IMR-90 (cell line): ENCODE measurements at regions not wholly inside any gene's neighbourhood (a gene's known extent, or its start where the extent isn't known, plus 50 kb on each side); places are given as distances from the start of the nearest gene placed in this dataset.

Experiments used
- POLR2A ChIP-seq: IDR thresholded peaks from 2 replicates; pipeline ENCODE4 v1.6.1; 2012; ENCODE audit warnings: mild to moderate bottlenecking, low read depth, low read length
- TF ChIP-seq, protein P1 (sequence below): conservative IDR thresholded peaks from 2 replicates; pipeline ENCODE4 v1.5.1; 2012; ENCODE audit warnings: mild to moderate bottlenecking, low read depth, low read length, improper control_type of control experiment

DNA sequence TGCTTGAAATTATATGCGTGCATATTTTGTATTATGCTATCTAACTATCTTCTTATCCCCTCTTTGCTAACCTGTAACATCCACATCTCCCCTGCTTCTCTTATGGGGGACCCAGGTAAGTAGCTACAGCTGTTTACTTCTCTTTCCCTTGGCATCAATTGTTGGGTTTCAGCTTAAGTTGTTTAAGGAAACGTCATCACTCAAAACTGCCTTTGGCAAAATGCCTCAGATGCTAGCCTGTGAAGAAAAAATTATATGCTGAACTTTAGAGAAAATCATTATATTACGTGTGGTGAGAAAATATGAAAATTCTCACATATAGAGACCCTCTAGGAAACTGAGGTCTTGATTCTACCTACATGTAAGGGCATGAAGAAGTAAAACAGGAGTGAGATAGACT lies 447.0 kb upstream of the NECTIN3 start:
- TF ChIP-seq, protein P1, sequence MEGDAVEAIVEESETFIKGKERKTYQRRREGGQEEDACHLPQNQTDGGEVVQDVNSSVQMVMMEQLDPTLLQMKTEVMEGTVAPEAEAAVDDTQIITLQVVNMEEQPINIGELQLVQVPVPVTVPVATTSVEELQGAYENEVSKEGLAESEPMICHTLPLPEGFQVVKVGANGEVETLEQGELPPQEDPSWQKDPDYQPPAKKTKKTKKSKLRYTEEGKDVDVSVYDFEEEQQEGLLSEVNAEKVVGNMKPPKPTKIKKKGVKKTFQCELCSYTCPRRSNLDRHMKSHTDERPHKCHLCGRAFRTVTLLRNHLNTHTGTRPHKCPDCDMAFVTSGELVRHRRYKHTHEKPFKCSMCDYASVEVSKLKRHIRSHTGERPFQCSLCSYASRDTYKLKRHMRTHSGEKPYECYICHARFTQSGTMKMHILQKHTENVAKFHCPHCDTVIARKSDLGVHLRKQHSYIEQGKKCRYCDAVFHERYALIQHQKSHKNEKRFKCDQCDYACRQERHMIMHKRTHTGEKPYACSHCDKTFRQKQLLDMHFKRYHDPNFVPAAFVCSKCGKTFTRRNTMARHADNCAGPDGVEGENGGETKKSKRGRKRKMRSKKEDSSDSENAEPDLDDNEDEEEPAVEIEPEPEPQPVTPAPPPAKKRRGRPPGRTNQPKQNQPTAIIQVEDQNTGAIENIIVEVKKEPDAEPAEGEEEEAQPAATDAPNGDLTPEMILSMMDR: no peak
- TF ChIP-seq POLR2A: no peak
